ENCODE measurements at regions not wholly inside any gene's neighbourhood (a gene's known extent, or its start where the extent isn't known, plus 50 kb on each side); places are given as distances from the start of the nearest gene placed in this dataset.

- DNase-seq (ENCODE audit: insufficient read length, low spot score): no peak
- FAIRE-seq: no peak
These were observed 1034.0 kb downstream of the TLE4 start for GRCh38 chr9:80605793-80606192.

GRCh38 chr9:80605129-80605528 is 1033.4 kb downstream of the TLE4 start:
- DNase-seq (ENCODE audit: insufficient read length, low spot score) (no peak), FAIRE-seq (no peak)

DNA sequence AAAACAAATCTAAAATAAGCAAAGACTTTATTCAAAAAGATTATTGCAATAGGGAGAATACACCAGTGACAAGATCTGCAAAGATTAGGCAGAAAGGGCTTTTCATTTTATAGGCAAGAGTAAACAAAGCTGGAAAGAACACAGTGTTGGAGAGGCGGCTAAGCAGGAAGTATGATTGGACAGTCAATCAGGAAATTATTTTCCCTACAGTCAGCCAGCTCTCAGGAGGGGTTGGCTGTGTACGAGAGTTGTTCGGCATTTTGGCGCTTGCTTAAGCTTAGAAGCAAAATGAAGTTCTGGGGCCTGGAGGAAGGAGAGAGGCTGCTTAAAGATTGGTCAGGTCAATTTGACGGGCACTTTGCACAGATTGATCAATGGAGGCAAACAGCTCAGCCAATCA is 1030.5 kb downstream of the TLE4 start:
- no peak for FAIRE-seq
- DNase-seq (ENCODE audit: insufficient read length, low spot score): no peak

- no peak for FAIRE-seq
- DNase-seq (ENCODE audit: insufficient read length, low spot score): no peak
These were observed 1024.8 kb downstream of the TLE4 start for GRCh38 chr9:80596579-80596978.

DNA sequence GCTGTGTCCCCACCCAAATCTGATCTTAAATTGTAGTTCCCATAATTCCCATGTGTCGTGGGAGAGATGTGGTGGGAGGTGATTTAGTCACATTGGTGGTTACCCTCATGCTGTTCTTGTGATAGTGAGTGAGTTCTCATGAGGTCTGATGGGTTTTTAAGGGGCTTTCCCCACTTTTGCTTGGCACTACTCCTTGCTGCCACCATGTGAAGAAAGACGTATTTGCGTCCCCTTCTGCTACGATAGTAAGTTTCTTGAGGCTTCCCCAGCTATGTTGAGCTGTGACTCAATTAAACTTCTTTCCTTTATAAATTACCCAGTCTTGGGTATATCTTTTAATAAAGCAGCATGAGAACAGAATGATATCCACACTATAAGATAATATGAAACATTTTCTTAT is 1023.4 kb downstream of the TLE4 start:
- no peak for FAIRE-seq
- DNase-seq (ENCODE audit: insufficient read length, low spot score): no peak

- FAIRE-seq (no peak), DNase-seq (ENCODE audit: insufficient read length, low spot score) (no peak)
These were observed 1020.6 kb downstream of the TLE4 start for GRCh38 chr9:80592413-80592812.

DNA sequence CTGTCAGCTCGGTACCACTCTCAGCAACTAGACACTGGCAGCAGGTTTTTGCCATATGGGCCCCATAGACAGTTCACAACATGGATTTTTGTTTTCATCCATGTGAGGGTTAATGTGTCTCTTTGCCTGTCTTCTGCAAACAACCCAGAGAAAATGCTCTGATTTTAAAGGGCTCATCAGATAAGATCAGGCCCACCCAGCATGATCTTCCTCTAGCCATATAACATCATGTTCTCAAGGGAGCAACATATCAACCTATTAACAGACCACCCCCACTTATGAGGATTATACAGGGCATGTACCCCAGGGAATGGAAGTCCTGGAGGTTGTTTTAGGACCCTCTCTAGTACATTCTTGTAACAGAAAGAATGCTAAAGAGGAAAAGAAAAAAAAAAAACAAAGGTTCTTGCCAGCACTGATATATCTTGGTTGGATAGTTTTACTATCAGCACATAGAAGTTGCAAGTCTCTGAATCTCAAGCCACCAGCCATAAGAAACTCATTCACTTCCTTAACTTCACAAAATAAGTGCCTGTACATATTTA is 1015.1 kb downstream of the TLE4 start:
- no peak for DNase-seq (ENCODE audit: insufficient read length, low spot score)
- no peak for FAIRE-seq

DNA sequence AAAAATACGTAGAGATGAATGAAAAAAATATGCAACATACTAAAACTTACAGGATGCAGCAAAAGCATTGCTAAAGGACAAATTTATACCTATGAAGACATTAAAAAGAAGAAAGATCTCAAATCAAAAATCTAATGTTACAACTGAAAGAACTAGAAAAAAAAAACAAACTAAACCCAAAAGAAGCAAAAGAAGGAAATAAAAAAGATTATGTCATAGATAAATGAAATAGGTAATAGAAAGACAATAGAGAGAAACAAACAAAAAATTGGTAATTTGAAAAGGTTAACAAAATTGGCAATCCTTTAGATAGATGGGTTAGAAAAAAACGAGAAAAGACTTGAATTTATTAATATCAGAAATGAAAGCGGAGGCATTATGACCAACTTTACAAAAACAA is 1000.2 kb downstream of the TLE4 start:
- FAIRE-seq: no peak
- no peak for DNase-seq (ENCODE audit: insufficient read length, low spot score)

GRCh38 chr9:80569236-80569635 is 997.5 kb downstream of the TLE4 start:
- FAIRE-seq (no peak), DNase-seq (ENCODE audit: insufficient read length, low spot score) (no peak)

- FAIRE-seq: no peak
- DNase-seq (ENCODE audit: insufficient read length, low spot score): no peak
These were observed 989.8 kb downstream of the TLE4 start for GRCh38 chr9:80561526-80561925.

DNA sequence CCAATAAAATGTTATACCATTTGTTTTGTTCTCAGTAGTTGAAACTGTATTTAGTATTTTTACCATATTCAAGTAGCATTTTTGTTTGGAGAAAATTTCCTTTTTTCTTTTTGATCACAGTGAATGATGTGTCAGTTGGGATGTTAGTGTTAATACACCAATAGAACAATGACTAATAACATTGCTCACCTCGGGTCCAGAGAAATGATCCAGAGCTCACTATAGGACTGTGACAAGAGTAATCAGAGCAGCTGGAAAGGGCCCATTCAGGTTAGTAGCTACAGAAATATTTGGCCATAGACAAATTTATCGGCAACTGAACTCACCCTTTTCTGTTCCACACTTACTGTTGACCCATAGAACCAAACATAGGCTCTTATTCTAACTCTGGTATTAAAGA is 989.2 kb downstream of the TLE4 start:
- DNase-seq (ENCODE audit: insufficient read length, low spot score) (no peak), FAIRE-seq (no peak)

DNA sequence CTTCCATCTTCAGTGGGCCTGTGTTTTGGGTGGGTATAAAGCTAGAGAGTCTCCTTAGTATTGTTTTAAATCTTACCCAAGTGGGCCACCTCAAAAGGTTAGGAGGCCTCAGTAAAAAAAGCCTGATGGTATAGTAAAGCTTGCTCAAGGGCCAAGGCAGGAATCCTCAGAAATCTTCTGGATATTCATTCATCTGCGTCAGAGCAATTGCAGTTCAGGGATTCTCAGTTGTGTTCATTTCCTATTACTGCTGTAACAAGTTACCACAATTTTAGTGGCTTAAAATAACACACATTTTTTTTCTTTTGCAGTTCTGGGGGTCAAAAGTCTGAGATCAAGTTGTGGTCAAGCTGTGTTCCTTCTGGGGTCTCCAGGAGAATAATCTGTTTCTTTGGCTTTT is 985.5 kb downstream of the TLE4 start:
- DNase-seq (ENCODE audit: insufficient read length, low spot score) (no peak), FAIRE-seq (no peak)

GRCh38 chr9:80556631-80557030 is 984.9 kb downstream of the TLE4 start:
- no peak for FAIRE-seq
- DNase-seq (ENCODE audit: insufficient read length, low spot score): no peak

DNA sequence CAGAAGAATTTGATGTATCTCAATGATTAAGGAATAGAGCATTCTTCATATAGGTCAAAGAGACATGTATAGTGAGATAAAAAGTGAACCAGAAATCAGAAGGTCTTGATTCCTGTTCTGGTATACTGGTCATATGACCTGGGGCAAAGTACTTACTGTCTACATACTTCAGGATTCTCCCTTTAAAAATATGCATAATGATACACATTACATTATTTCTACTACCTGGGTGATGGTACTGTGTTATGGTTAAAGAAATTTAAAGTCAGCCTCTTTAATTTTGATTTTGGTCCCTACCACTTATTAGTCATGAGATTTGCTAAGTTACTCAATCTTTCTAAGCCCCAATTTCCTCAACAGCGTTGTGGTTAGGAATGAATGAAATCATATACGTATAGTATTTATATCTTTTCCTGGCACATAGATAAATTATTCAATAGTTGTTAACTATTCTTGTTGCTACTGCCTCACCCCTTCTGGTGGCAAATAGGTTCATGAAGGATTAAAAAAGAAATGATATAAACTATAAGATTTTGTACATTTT is 984.1 kb downstream of the TLE4 start:
- FAIRE-seq: no peak
- no peak for DNase-seq (ENCODE audit: insufficient read length, low spot score)

DNA sequence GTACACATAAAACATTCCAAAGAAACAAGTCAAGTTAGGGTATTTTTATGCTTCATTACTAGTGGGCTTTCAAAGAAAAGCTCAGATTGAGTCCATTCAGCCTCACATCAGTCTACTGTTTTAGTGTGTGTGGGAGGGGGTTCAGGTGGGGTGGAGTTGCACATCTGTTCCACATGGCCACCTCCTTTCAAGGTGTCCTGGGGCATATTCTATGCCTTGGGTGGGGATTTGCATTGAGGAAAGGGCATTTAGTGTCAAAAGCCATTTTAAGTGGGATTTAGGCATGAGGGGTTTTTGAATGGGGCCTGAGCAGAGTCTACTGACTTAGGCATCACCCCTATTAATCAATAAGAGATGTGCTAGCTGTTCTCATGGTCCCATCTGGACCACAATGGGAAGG is 983.1 kb downstream of the TLE4 start:
- no peak for FAIRE-seq

GRCh38 chr9:80554301-80554700 is 982.5 kb downstream of the TLE4 start:
- DNase-seq (ENCODE audit: insufficient read length, low spot score) (no peak), FAIRE-seq (no peak)

More for the DNA sequence above, 983.1 kb downstream of the TLE4 start:
- DNase-seq (ENCODE audit: insufficient read length, low spot score): no peak

- DNase-seq (ENCODE audit: insufficient read length, low spot score) (no peak), FAIRE-seq (no peak)
These were observed 981.2 kb downstream of the TLE4 start for GRCh38 chr9:80552931-80553330.

DNA sequence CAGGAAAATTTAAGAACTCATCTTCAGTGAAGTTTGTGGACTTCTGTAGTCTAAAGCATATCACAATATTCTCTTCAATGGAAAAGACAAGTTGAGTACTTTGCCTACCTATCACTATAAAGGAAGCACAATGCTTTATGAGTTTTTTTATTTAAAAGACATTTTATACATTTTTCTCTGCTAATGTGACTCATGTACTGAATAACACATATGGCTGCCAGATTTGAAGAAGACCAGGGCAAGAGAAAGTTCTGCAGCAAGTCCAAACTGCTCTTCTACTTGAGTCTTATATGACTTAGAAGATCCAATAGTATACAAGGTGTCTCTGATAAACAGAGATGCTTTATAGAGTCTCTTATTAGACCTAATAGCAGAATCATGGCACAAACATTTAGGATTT is 978.4 kb downstream of the TLE4 start:
- no peak for DNase-seq (ENCODE audit: insufficient read length, low spot score)
- no peak for FAIRE-seq

DNA sequence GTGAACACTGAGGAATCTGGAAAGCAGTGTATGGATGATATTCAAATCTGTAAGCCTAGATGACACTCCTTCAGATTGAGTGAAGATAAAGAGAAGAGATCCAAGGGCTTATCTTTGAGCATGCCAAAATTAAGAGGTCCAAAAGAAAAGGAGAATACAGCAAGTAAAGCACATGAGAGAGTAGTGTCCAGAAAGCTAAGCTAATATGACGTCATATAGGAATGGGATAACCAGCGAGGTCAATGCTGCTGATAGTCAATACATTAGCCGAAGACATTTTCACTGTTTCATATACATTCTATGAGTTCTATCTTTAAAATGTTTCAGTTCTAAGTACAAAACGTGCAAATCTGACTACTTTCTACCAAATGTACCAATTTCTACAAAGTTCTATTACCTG is 975.8 kb downstream of the TLE4 start:
- no peak for FAIRE-seq
- no peak for DNase-seq (ENCODE audit: insufficient read length, low spot score)

- FAIRE-seq: no peak
- no peak for DNase-seq (ENCODE audit: insufficient read length, low spot score)
These were observed 968.6 kb downstream of the TLE4 start for GRCh38 chr9:80540387-80540786.

DNA sequence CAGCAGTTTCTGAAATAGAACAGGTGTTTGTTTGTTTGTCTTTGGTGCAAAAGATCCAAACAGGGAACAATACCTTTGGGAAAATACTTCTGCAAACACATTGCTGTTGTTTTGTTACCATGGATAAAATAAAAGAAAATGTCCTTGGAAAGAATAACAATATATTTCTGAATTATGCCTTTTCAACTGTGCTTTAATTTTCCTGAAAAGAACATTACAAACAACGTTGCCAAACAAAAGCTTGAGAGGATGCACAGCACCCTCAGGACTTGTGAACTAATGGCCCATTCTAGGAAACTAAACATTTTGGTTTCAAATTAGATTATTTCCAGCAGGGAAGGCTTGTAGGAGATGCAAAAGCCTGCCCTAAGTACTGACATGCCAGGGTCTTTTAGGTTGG is 967.2 kb downstream of the TLE4 start:
- no peak for FAIRE-seq
- DNase-seq (ENCODE audit: insufficient read length, low spot score): no peak

DNA sequence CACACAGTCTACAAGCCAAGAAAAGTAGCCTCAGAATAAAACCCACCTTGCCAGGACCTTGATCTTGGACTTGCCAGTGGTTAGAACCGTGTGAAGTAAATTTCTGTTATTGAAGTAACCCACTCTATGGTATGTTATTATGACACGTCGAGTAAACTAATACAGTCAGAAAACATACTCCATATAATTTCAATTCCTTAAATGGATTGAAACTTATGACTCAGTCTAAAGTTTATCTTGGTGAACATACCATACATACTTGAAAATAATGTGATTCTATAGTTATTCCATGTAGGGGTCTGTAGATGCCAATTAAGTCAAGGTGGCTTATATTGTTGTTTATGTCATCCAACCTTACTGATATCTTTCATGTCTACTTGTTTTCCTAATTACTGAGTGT is 950.7 kb downstream of the TLE4 start:
- DNase-seq (ENCODE audit: insufficient read length, low spot score) (no peak), FAIRE-seq (no peak)

DNA sequence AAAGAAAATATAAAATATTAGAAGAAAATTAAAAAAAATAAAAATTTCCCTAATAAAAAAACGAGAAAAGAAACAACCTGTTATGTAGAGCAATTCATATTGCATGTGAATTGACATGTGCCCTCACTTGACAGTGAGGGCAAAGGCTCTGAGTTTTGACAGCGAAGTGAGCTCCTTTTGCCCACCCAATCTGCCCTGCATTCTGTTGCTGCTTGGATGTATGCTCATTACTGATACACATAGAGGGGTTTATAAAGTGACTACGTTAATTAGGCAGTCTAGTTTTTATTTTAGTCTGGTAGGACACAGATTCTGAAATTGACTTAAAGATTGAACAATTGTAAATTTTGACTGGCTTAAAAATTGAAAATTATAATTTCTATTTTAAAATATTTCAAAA is 949.4 kb downstream of the TLE4 start:
- FAIRE-seq (no peak), DNase-seq (ENCODE audit: insufficient read length, low spot score) (no peak)
